Uterus (tissue), 2 donors: ENCODE measurements at regions not wholly inside any gene's neighbourhood (a gene's known extent, or its start where the extent isn't known, plus 50 kb on each side); places are given as distances from the start of the nearest gene placed in this dataset.

ENCODE experiments used
- CTCF ChIP-seq, 4 experiments: fragments of 200-600 bp in 2 of 4; fragments of 450-650 bp in 2 of 4; sonication (generic) in 2 of 4; IDR thresholded peaks; one replicate each; pipeline ENCODE4 v1.5.1; 2016 to 2019; ENCODE audit warnings: antibody characterized with exemption in 4 of 4, mild to moderate bottlenecking in 2 of 4, moderate library complexity in 1 of 4
- POLR2A ChIP-seq, 2 donors: fragments of 450-650 bp; IDR thresholded peaks; one replicate each; pipeline ENCODE4 v1.6.1; 2016; ENCODE audit warnings: antibody characterized with exemption in 2 of 2, mild to moderate bottlenecking in 1 of 2, moderate library complexity in 1 of 2

GRCh38 chr2:30393510-30393909, 53.5 kb upstream of the LCLAT1 start:
- TF ChIP-seq CTCF (IDR thresholded peaks at IDR 0.05): no peak
- TF ChIP-seq POLR2A (IDR thresholded peaks at IDR 0.05): no peak
